ENCODE measurements at regions not wholly inside any gene's neighbourhood (a gene's known extent, or its start where the extent isn't known, plus 50 kb on each side); places are given as distances from the start of the nearest gene placed in this dataset.

DNA sequence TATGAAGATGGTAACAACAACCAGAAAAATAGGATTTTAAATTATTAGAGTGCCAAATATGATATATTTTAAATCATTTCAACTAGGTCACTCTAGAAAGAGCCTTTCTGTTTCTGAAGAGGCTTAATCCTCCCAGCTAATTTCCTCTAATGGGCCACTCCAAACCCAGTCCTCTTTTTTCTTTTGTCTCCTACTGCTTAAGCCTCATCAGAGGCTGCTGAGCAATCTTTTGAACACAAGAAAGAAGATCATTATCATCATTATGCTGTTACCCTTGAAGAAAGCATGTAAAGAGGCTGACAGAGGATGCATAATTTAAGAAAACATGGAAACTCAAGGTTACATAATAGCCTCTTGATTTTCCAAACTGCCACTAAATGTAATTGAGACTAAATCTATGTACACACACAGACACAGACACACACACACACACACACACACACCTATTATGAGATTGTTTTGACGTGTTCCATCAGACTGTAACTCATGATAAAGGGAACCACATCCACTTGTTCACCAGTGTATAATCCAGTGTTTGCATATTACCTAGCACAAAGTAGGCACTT lies 519.6 kb downstream of the METTL15 start:
- no peak for DNase-seq (ENCODE audit: extremely low spot score)
- ChIA-PET POLR2A (no interaction called here), CTCF (no interaction called here)
- TF ChIP-seq ZNF384 (IDR thresholded peaks at IDR 0.05) (no peak), L3MBTL2 (conservative IDR thresholded peaks at IDR 0.05) (no peak), ARNT (IDR thresholded peaks at IDR 0.05) (no peak), ELF4 (IDR thresholded peaks at IDR 0.05) (no peak), FOXM1 (IDR thresholded peaks at IDR 0.05; ENCODE audit: borderline replicate concordance) (no peak), HDGF (IDR thresholded peaks at IDR 0.05; ENCODE audit: borderline replicate concordance) (no peak), CTBP1 (IDR thresholded peaks at IDR 0.05; ENCODE audit: borderline replicate concordance) (no peak), FOXA1 (IDR thresholded peaks at IDR 0.05) (no peak), NFRKB (IDR thresholded peaks at IDR 0.05) (no peak), BHLHE40 (IDR thresholded peaks at IDR 0.05; ENCODE audit: borderline replicate concordance) (no peak)
- TF ChIP-seq, protein P1, sequence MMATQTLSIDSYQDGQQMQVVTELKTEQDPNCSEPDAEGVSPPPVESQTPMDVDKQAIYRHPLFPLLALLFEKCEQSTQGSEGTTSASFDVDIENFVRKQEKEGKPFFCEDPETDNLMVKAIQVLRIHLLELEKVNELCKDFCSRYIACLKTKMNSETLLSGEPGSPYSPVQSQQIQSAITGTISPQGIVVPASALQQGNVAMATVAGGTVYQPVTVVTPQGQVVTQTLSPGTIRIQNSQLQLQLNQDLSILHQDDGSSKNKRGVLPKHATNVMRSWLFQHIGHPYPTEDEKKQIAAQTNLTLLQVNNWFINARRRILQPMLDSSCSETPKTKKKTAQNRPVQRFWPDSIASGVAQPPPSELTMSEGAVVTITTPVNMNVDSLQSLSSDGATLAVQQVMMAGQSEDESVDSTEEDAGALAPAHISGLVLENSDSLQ (IDR thresholded peaks at IDR 0.05): no peak

DNA sequence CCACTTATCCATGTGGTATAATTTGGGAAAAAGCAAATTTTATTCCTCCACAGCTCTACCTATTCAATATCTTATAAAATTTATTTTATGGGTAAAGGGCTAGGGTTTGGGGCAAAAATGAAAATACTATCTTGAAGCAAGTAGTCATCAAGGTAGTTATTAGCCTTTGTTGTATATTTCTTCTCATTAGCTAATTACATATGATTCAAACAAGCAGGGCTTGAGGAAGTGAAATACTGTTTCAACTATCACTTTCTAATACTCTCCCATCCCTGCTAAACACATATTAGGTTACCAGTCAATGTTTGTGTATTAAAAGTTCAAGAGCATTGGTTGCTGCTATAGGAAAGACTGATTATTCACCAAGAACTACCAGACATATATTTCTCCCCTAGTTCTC lies 517.3 kb downstream of the METTL15 start:
- CTCF ChIA-PET: no interaction called here
- POLR2A ChIA-PET: no interaction called here
- TF ChIP-seq ARNT (IDR thresholded peaks at IDR 0.05) (no peak), FOXM1 (IDR thresholded peaks at IDR 0.05; ENCODE audit: borderline replicate concordance) (no peak), HDGF (IDR thresholded peaks at IDR 0.05; ENCODE audit: borderline replicate concordance) (no peak), FOXA1 (IDR thresholded peaks at IDR 0.05) (no peak)
- DNase-seq (ENCODE audit: extremely low spot score): no peak

DNA sequence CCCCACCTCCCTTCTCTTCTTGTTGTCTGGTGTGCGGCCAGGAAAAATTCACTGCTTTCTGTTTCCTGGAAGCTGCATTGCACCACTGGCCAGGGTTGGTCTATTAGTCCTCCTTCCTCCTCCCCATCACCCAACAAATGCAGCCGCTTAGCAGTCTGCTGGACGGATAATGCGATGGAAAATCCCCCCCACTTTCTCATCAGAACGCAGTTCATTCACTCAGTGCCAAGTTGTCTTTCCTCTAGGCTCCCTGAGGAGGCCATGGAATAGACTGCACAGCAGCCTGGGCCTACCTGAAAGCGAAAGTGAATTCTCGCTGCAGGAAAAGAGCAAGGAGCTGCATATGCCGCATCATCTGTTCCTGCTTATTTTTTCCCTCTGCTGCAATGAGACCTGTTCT lies 513.6 kb downstream of the METTL15 start:
- TF ChIP-seq CTBP1 (IDR thresholded peaks at IDR 0.05; ENCODE audit: borderline replicate concordance) (no peak), FOXK2 (IDR thresholded peaks at IDR 0.05) (no peak), FOXA1 (IDR thresholded peaks at IDR 0.05) (no peak), ARNT (IDR thresholded peaks at IDR 0.05) (no peak), FOXM1 (IDR thresholded peaks at IDR 0.05; ENCODE audit: borderline replicate concordance) (no peak), LEF1 (IDR thresholded peaks at IDR 0.05; ENCODE audit: borderline replicate concordance) (no peak), HDGF (IDR thresholded peaks at IDR 0.05; ENCODE audit: borderline replicate concordance) (no peak), TARDBP (IDR thresholded peaks at IDR 0.05) (no peak), ZNF384 (IDR thresholded peaks at IDR 0.05) (no peak), ELF4 (IDR thresholded peaks at IDR 0.05) (no peak)
- TF ChIP-seq, protein P1 (IDR thresholded peaks at IDR 0.05): no peak
- ChIA-PET POLR2A (no interaction called here), CTCF (no interaction called here)

DNA sequence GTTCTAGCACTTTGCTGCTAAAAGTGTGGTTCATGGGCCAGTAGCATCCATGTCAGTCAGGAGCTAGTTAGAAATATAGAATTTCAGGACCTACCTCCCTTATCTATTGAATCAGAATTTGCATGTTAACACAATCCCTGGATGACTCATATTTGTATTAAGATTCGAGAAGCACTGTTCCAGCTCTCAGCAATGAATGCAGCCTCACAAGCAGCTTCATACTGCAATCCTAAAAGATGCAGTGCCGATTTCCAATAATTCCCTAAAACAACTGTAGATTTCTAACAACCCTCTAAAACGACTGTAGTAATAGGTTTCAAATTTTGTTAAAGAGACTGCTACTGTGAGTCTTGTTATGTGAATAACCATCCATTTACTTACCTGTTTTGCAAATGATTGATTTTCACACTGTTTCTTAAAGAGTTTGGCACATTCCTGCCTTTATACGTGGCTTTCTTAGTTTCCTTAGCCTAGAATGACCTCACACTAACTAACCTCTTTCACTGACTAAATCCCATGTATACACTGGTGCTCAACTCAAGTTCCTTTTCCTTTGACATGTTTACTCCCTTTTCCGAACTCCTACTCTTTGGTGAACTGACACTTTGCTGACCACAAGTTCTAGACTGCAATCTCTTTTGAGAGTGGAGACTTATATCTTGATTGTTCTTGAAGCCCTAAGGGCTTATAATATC lies 511.8 kb downstream of the METTL15 start:
- no peak for TF ChIP-seq HDGF (IDR thresholded peaks at IDR 0.05; ENCODE audit: borderline replicate concordance)
- TF ChIP-seq L3MBTL2 (conservative IDR thresholded peaks at IDR 0.05): no peak
- no peak for TF ChIP-seq ZNF384 (IDR thresholded peaks at IDR 0.05)
- DNase-seq (ENCODE audit: extremely low spot score): no peak
- ChIA-PET POLR2A (no interaction called here), CTCF (no interaction called here)

More for the DNA sequence above, 513.6 kb downstream of the METTL15 start:
- no peak for DNase-seq (ENCODE audit: extremely low spot score)

DNA sequence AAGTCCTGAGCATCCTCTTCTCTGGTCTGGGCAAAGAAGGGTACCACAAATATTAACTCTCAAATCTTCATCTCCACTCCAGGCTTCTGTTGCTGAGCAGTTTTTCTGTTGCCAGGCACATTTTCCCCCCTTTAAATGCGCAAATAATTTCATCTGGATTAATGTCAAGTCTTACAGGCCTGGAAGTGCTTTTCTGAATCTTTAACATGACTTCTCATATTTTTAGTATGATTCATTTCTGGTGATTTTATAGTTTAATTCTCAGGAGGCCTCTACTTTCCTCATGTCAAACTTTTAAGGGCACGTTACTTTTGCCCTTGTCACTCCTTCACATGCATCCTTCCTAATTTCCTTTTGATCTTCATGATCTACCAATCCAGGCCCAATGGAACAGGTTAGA lies 510.2 kb downstream of the METTL15 start:
- POLR2A ChIA-PET: no interaction called here
- no peak for TF ChIP-seq SP1 (IDR thresholded peaks at IDR 0.05)
- no peak for TF ChIP-seq L3MBTL2 (conservative IDR thresholded peaks at IDR 0.05)
- TF ChIP-seq, protein P1 (IDR thresholded peaks at IDR 0.05): no peak
- TF ChIP-seq FOXA1 (IDR thresholded peaks at IDR 0.05): no peak
- no peak for TF ChIP-seq HDGF (IDR thresholded peaks at IDR 0.05; ENCODE audit: borderline replicate concordance)
- TF ChIP-seq SUZ12 (IDR thresholded peaks at IDR 0.05): no peak
- no peak for TF ChIP-seq TARDBP (IDR thresholded peaks at IDR 0.05)
- no peak for TF ChIP-seq BHLHE40 (IDR thresholded peaks at IDR 0.05; ENCODE audit: borderline replicate concordance)
- TF ChIP-seq NFRKB (IDR thresholded peaks at IDR 0.05): no peak
- no peak for TF ChIP-seq ZNF384 (IDR thresholded peaks at IDR 0.05)
- CTCF ChIA-PET: no interaction called here
- DNase-seq (ENCODE audit: extremely low spot score): no peak

DNA sequence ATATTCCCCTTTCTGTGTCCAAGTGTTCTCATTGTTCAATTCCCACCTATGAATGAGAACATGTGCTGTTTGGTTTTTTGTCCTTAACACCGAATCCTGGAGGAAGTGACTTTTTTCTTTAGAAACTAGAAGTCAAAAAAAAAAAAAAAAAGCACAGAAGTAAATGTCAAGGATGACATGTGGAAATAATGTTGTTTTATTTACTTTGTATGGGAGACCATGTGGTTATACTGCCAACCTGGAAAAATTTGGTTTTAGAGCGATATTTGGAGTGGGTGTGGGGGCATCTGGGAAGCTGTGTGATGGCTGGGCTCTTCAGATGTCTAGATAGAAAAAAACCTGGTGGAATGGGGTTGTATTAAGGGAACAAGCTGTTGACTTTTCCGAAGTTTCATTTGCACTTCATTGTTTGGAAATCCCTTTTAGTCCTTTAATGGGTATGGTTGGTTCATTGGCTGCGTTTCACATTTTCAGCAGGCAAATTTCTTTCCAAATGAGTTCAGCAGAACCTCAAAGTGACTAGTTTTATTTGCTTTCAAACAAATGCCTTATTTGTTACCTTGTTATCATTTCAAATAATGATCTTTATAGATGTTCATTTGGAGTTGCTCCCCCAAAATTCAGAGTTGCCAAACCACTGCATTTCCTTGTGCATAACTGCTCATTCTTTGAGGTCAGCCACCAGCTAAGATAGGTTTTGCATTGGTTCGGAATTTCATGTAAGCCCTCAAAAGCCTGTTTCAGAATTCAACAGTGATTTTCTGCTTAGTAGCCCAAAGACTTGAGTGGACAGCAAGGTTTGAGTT lies 508.2 kb downstream of the METTL15 start:
- ChIA-PET CTCF (no interaction called here), POLR2A (no interaction called here)
- no peak for DNase-seq (ENCODE audit: extremely low spot score)
- TF ChIP-seq NFRKB (IDR thresholded peaks at IDR 0.05) (no peak), ELF4 (IDR thresholded peaks at IDR 0.05) (no peak), ZNF384 (IDR thresholded peaks at IDR 0.05) (no peak), FOXK2 (IDR thresholded peaks at IDR 0.05) (no peak), TARDBP (IDR thresholded peaks at IDR 0.05) (no peak), FOXM1 (IDR thresholded peaks at IDR 0.05; ENCODE audit: borderline replicate concordance) (no peak), SUZ12 (IDR thresholded peaks at IDR 0.05) (no peak), FOXA1 (IDR thresholded peaks at IDR 0.05) (no peak), ARNT (IDR thresholded peaks at IDR 0.05) (no peak), BHLHE40 (IDR thresholded peaks at IDR 0.05; ENCODE audit: borderline replicate concordance) (no peak), HDGF (IDR thresholded peaks at IDR 0.05; ENCODE audit: borderline replicate concordance) (no peak), L3MBTL2 (conservative IDR thresholded peaks at IDR 0.05) (no peak), LEF1 (IDR thresholded peaks at IDR 0.05; ENCODE audit: borderline replicate concordance) (no peak), CTBP1 (IDR thresholded peaks at IDR 0.05; ENCODE audit: borderline replicate concordance) (no peak)
- TF ChIP-seq, protein P1 (IDR thresholded peaks at IDR 0.05): no peak
